Epithelial cell of esophagus (primary cell): ENCODE measurements at regions not wholly inside any gene's neighbourhood (a gene's known extent, or its start where the extent isn't known, plus 50 kb on each side); places are given as distances from the start of the nearest gene placed in this dataset.

Experiments
- DNase-seq: peaks from one replicate; pipeline ENCODE4 v3.0.0; 2010; ENCODE audit warnings: low read depth
- H3K4me3 ChIP-seq: 2 replicates; pipeline ENCODE4 v1.5.1; 2011; ENCODE audit warnings: mild to moderate bottlenecking, low read length, control low read depth
- TF ChIP-seq, protein P1 (sequence below): IDR thresholded peaks from 2 replicates; pipeline ENCODE4 v1.5.1; 2011; ENCODE audit warnings: low read depth, mild to moderate bottlenecking, low read length, control low read depth, inconsistent platforms; ENCODE audit not compliant: insufficient read depth; ENCODE audit errors: missing control alignments

DNA sequence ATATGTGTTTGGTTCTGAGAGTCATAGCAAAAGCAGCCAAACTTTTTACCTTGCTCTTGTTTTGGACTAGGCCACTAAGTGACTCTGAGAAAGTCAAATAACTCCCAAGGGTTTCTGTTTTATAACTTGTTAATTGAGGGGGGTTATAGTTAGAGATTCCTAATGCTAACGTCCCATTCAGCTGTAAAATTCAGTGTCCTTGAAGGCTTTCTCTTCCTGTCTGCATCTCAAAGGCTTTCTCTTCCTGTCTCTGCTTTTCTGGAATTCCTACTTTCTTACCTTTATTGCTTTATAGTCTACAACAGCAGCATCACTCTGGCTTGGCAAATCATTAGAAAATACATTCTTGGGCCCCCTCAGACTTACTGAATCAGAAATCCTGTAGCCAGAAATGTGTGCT, 479.5 kb upstream of the SEMA6A start:
- DNase-seq = no peak
- TF ChIP-seq, protein P1, sequence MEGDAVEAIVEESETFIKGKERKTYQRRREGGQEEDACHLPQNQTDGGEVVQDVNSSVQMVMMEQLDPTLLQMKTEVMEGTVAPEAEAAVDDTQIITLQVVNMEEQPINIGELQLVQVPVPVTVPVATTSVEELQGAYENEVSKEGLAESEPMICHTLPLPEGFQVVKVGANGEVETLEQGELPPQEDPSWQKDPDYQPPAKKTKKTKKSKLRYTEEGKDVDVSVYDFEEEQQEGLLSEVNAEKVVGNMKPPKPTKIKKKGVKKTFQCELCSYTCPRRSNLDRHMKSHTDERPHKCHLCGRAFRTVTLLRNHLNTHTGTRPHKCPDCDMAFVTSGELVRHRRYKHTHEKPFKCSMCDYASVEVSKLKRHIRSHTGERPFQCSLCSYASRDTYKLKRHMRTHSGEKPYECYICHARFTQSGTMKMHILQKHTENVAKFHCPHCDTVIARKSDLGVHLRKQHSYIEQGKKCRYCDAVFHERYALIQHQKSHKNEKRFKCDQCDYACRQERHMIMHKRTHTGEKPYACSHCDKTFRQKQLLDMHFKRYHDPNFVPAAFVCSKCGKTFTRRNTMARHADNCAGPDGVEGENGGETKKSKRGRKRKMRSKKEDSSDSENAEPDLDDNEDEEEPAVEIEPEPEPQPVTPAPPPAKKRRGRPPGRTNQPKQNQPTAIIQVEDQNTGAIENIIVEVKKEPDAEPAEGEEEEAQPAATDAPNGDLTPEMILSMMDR = no peak
- no peak overlapping the region for H3K4me3 ChIP-seq

DNA sequence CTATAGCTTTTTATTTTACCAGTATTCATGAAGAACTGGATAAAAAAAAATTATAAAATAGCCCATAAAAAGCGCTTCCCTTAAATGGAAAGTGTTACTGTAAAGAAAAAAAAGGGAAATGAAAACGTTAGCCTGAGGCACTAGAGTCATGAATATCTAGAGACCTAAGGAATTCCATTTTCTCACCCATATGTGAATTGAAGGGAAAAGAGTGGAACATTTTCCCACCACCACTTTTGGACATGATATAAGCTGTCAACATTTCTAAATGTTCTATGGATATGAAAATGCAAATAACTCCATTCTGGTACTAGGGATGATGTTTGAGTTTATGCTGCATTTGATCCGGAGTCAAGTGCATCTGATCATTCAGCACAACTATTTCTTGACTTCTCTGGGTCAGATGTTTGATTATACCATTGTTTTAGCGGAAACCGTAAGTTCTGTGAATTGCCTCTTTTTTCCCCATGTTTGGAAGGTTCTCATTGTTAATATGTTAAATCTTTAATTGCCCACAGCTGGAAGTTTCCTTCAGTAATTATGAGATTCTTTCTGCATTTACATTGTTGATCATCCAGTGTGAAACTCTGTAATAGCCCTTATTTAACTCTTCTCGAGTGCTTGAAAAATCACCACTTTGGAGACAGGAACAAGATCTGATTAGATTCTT, 467.4 kb upstream of the SEMA6A start:
- TF ChIP-seq, protein P1 = no peak
- H3K4me3 ChIP-seq = no peak overlapping the region
- DNase-seq = no peak

DNA sequence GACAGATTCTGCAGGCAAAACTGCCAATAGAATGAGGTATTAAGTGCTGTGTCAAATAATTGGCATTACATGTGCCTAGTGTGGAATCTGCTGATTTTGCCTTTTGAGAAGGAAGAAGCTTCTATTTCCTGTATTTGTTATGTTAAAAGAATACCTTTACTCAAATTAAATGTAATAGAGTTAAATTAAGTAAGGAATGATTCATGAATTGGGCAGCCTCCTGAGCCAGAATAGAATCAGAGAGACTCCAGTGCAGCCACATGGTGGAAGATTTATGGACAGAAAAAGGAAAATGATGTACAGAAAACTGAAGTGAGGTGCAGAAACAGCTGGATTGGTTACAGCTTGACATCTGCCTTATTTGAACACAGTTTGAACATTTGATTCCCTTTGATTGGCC, 464.4 kb upstream of the SEMA6A start:
- TF ChIP-seq, protein P1 = no peak
- no peak for DNase-seq
- H3K4me3 ChIP-seq = no peak overlapping the region

DNA sequence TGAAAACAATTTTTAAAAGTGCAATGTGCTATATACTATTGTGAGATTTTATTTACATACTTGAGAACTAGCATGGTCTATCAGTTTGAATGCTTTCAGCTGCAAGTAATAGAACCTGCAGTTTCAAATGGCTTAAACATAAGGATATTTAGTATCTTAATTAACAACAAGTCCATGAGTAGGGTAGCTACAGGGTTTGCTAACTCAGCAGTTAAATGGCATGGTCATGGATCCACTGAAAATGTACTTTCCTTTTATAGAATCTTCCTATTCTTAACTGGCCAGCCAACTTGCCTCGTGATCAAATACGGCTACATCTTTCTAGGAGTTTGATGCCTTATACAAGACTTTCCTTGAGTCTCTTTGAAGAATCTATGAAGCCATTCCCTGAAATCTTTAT, 452.8 kb upstream of the SEMA6A start:
- no peak overlapping the region for H3K4me3 ChIP-seq

DNA sequence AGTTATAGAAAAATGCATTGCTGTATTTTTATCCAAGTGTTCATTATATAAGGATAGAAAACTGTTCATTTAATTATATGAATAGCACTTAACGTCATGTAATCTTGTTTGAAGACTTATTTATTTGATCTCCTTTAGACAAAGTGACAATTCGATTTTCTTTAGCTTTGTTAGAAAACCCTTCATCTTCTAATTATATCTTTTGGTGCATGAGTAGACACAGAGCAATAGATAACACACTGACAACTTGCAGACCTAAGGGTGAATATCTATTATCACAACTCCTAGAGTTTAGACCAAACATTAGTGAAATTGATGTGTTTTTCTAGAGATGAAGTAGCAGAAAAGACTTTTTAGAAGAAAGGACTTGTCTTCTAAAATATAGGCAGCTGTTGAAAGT, 446.4 kb upstream of the SEMA6A start:
- TF ChIP-seq, protein P1 = no peak
- no peak for DNase-seq

More for the DNA sequence above, 452.8 kb upstream of the SEMA6A start:
- TF ChIP-seq, protein P1 = no peak
- no peak for DNase-seq

DNA sequence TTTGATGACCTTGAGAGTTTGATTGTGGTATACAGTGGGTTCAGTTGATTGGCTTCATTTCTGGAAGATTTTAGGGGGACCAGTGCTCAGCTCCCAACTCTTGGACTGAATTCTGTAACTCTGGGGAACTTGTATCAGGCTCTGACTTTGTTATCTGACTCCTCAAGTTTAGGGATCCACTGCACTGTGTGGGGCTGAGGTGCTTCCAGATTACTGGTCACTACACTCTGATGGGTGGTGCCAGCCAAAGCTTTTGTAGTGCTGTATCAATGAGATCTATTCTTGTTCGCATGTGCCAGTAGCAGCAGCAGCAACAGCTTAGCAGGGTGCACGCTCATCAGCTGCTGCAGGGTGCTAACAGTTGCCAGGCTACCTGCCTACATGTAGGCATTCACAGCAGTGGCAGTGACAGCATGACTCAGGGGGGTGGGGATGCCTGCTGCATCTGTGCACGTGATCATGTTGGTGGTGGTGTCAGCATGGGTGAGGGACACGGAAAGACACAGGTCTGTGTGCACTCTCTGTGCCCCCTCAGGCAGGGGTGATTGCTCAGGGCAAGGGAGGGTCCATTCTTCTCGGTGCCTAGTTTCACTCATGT, 438.8 kb upstream of the SEMA6A start:
- DNase-seq = peak; percentile 1
- TF ChIP-seq, protein P1 = no peak
- no peak overlapping the region for H3K4me3 ChIP-seq

More for the DNA sequence above, 446.4 kb upstream of the SEMA6A start:
- no peak overlapping the region for H3K4me3 ChIP-seq

DNA sequence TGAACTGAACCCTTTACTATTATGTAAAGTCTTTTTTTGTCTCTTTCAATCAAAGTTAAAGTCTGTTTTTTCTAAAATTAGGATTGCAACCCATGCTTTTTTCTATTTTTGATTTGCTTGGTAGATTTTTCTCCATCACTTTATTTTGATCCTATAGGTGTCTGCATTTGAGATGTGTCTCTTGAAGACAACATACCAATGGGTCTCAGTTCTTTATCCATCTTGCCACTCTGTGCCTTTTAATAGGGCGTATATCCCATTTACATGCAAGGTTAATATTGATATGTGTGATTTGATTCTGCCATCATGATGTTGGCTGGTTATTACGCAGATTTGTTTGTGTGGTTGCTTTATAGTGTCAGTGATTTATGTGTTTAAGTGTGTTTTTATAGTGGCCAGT, 436.0 kb upstream of the SEMA6A start:
- TF ChIP-seq, protein P1 = no peak
- H3K4me3 ChIP-seq = no peak overlapping the region
- no peak for DNase-seq
